HG03045 (cell line): ENCODE measurements at regions not wholly inside any gene's neighbourhood (a gene's known extent, or its start where the extent isn't known, plus 50 kb on each side); places are given as distances from the start of the nearest gene placed in this dataset.

ENCODE experiments used
- ATAC-seq: cut with Tn5 transposase; IDR thresholded peaks from one replicate; pipeline ENCODE4 v1.9.1; 2021; ENCODE audit warnings: mild to moderate bottlenecking, moderate library complexity; ENCODE audit not compliant: unreplicated experiment

DNA sequence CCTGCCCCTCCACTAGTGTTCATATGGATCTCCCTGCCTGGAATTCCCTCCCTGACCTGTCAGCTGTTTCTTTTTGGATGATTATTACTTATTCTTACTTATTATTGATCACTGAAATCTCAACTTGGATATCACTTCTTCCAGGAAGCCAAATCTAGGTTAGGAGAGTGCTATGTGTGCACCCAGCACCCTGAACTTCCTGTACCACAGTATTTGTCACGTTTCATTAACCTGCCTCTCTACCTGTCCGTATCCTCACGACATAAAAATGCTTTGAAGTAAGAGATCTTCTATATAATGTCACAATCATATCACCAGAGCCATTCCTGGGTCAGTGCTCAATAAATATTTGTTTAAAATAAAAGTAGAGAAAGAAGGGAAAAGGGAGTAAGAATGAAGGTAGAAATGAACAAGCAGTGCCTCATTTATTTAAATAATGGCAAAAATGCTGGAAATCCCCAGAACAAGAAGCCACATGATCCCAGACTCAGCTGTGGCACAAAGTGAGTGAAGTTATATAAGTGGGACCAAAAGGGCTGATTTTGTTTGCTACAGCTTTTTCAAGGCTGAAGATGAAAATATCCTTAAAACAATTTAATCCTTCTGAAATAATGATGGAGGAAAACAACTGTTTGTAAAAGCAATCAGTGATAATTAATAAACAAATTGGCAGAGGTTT is 88.0 kb upstream of the MANEA start:
- no peak for ATAC-seq

DNA sequence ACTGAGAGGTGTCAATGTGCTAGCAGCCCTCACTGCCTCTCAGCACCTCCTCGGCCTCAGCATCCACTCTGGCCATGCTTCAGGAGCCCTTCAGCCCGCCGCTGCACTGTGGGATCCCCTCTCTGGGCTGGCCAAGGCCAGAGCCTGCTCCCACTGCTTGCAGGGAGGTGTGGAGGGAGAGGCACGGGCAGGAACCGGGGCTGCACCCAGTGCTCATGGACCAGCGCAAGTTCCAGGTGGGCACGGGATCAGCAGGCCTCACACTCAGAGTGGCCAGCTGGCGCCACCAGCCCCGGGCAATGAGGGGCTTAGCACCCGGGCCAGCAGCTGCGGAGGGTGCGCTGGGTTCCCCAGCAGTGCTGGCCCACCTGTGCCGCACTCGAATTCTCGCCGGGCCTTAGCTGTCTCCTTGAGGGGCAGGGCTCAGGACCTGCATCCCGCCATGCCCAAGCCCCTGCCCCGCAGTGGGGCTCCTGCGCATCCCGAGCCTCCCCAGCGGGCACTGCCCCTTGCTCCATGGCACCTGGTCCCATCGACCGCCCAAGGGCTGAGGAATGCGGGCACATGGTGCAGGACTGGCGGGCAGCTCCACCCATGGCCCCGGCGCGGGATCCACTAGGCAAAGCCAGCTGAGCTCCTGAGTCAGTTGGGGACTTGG is 80.4 kb upstream of the MANEA start:
- no peak for ATAC-seq

DNA sequence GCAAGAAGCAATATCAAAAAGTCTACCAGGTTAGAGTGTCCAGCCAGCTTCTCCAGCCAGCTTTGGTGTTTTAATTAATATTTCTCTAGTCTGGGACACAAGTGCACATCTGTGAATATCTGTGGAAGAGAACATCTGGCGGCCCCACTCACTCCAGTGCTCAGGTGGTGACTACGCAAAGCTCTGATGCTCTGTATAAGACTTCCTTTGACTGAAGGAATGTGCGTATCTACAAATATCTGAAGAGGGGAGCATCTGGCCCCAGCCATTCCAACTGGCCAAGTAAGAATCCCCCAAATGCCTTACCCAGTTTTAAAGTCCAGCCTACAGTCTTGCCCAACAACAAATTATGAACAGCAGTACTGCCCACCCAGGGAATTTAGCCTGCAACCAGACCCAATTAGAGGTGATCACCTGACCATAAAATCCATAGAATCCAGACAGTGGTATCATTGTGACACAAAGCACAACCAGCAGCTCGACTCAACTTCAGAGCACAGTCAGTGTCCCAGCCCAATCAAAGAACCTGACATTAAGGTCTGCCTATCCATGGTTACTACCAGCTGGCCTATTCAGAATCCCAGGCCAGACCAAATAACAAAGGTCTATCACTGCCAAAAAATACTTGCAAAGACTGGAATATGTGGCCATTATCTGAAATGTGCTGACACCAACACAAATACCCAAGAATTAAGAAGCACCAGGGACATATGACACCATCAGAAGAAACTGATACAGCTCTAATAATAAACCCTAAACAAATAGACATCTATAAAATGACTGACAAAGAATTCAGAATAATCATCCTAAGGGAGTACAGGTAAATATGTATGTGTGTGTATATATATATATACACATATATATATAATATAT is 76.1 kb upstream of the MANEA start:
- ATAC-seq, result no peak

DNA sequence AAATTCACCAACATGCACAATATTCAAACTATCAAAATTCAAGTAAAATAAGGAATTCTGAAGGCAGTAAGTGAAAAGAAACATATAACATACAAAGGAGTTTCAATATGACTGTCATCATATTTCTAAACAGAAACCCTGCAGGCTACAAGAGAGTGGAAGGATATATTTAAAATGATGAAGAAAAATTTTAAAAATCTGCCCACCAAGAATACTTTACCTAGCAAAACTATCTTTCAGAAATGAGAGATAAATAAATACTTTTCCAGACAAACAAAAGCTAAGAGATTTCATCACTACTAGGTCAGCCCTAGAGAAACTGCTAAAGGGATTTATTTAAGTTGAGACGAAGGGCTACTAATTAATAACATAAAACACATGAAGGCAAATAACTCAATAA is 73.8 kb upstream of the MANEA start:
- ATAC-seq, result no peak

DNA sequence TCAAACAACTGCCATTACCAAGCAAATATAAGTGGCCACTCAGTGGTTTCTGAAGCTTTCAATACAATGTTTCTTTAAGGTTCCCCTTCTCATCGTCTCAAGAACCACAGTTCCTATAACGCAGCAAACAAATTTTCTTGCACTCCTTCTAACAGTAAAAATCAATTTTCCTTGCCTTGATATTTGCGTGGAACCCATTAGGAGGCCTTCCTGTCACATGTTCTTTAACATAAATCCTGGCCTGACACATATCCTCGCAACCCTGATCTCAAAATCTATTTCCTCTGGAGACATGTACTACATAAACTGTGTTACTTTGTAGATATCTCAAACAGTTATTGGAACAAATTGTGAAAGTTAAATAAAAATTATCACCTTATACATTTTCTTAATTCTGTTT is 65.9 kb upstream of the MANEA start:
- no peak for ATAC-seq

DNA sequence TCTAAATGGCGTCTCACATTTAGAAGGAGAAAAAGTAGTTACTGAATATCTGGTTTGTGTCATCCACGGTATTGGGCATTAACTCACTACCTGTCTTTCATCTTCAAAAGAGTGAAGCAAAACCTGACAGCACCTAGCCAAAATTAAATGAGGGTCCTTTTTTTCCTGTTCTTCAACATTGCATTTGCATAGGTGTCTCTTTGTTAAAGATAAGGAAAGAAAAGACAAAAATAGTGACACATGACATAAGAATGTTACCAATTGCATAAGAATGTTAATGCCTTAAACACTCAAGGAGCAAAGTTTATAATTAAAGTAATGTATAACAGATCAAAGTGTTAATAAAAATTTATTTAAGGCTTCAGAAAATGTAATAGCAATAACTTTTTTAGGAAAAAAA is 61.4 kb upstream of the MANEA start:
- ATAC-seq, result no peak

DNA sequence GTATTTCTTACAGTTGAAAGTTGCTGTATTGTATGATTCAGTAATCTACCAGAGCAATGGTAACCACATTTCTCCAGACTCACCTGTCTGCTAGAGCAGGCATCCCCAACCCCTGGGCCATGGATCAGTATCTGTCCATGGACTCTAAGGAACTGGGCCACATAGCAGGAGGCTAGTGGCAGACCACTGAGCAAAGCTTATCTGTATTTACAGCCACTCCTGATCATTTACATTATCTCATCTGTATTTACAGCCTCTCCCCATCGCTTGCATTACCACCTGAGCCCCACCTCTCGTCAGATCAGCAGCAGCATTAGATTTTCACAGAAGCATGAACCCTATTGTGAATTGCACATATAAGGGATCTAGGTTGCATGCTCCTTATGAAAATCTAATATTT is 60.3 kb upstream of the MANEA start:
- ATAC-seq, result no peak

DNA sequence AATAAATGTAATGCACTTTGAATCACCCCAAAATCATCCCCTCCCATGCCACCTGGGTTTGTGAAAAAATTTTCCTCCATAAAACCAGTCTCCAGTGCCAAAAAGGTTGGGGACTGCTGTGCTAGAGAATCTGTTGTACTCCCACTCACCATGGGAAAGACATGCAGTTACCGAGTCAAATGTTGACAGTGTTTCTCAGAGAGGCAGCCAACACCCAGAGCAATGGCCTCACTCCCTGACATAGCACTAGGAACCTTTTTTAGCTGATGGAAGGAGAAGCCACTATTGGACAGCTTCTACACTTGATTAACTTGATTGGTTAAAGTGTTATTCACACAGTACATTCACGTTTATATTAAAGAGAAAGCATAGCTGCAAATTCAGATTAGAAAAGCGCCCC is 59.8 kb upstream of the MANEA start:
- no peak for ATAC-seq

DNA sequence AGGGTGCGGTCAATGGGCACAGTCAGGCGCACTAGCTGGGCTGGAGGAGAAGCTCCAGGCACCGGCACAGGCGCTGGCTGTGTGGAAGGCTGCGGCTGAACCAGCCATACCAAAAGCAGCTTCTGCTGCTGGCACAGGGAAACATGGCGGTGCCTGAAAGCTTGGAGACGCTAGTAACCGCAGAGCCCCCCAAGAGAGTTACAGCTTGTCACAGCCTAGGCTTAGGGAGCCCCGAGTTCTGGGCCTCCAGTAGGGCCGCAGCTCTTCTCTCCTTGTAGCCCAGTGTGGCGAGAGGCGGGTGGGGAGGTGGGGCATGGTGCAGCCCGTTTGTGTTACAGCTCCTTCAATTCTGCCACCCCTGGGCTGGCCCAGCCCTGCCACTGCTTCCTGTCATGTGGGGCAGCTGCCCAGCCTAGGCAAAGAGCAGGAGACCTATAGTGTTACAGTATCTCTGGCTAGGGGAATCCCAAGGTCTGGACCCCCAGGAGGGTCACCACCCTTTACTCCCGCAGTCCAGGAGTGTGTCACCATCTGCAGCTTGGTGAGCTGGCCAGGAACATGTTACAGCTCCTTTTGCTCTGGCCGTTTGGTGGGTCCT is 58.6 kb upstream of the MANEA start:
- ATAC-seq, result no peak

DNA sequence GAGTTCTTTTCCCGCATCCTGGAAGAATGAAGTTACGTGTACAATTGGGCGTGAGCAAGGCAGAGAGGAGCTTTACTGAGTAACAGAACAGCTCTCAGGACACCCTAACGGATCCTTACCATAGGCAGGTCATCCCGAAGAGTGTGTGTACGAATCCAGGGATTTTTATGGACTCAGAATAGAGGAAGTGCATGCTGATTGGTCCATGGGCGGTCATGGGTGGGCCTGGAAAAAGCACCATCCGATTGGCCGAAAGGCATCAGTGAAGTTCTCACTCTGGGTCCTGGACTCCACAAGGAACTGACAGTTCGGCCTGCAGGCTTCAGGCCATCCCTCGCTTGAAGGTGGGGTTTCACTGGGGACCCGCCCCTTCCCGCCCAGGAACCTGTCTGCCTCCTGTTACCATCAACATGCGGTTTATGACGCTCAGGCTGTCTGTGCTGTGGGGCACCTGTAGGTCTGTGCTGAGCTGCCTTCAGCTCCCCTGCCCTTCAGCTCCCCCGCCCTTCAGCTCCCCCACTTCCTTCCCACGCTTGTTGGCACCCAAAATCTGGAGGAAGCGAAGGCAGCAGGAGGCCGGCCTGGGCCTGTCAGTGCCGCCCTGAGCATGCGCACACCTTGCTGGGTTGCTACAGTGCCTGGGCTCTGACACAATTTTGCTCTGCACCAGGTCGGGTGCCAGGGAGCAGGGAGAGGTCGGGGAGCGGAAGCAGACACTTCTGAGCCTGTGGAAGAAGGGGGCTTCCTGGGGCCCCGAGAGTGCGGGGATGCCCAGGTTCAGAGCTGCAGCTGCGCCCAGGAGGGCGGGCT is 57.9 kb upstream of the MANEA start:
- no peak for ATAC-seq

DNA sequence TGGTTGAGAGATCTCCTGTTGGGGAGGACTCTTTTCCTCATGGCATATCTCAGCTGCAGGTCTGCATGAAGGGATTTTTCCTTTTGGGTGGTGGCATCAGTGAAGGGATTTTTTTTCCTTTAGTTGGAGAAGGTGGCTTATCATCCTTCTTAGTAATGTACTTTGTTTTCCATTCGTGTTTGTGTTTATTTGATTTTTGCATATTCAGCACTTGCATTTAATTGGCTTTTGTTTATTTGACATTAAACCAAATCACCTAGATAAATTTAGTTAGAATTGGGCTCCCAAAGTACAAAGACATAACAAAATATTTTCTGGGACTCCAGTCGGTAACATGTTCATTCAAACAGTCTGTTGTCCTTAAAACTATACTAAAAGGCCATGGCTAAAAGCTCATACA is 56.2 kb upstream of the MANEA start:
- ATAC-seq, result no peak
